Endothelial cell (in vitro differentiated cells): ENCODE measurements at regions not wholly inside any gene's neighbourhood (a gene's known extent, or its start where the extent isn't known, plus 50 kb on each side); places are given as distances from the start of the nearest gene placed in this dataset.
A peak's percentile ranks its signal among the peaks of the same experiment; 100 is the strongest.

Experiments
- DNase-seq: peaks from one replicate; pipeline ENCODE4 v3.0.0; 2021; ENCODE audit warnings: low spot score
- H3K27ac Mint-ChIP-seq: one replicate; pipeline ENCODE4 v1.8.0; 2021; ENCODE audit warnings: mixed read lengths, inconsistent platforms; ENCODE audit not compliant: unreplicated experiment
- H3K27me3 Mint-ChIP-seq: one replicate; pipeline ENCODE4 v1.8.0; 2021; ENCODE audit warnings: mild to moderate bottlenecking, moderate library complexity, mixed read lengths, inconsistent platforms; ENCODE audit not compliant: unreplicated experiment
- H3K36me3 Mint-ChIP-seq: one replicate; pipeline ENCODE4 v1.8.0; 2021; ENCODE audit warnings: mild to moderate bottlenecking, low read depth, mixed read lengths, inconsistent platforms; ENCODE audit not compliant: unreplicated experiment
- H3K4me1 Mint-ChIP-seq: one replicate; pipeline ENCODE4 v1.8.0; 2021; ENCODE audit warnings: mild to moderate bottlenecking, mixed read lengths, inconsistent platforms; ENCODE audit not compliant: unreplicated experiment
- H3K4me3 Mint-ChIP-seq: one replicate; pipeline ENCODE4 v1.8.0; 2021; ENCODE audit warnings: mild to moderate bottlenecking, mixed read lengths, inconsistent platforms; ENCODE audit not compliant: unreplicated experiment
- H3K9me3 Mint-ChIP-seq: one replicate; pipeline ENCODE4 v1.8.0; 2021; ENCODE audit warnings: mixed read lengths, inconsistent platforms; ENCODE audit not compliant: unreplicated experiment
- CTCF ChIP-seq: fragments of 200-600 bp; sonication (generic); IDR thresholded peaks from one replicate; pipeline ENCODE4 v1.5.0; 2021; ENCODE audit warnings: antibody characterized with exemption; ENCODE audit not compliant: unreplicated experiment

- no peak overlapping the region for H3K4me3 Mint-ChIP-seq
- H3K27me3 Mint-ChIP-seq = no peaks in the 10 kb centered on the region
- peaks cover 4% of the 10 kb centered on the region for H3K36me3 Mint-ChIP-seq
- DNase-seq = peak; percentile 70
- no peaks in the 10 kb centered on the region for H3K9me3 Mint-ChIP-seq
- peak; percentile 43 for TF ChIP-seq CTCF
- H3K27ac Mint-ChIP-seq = no peak overlapping the region
- no peaks in the 10 kb centered on the region for H3K4me1 Mint-ChIP-seq
Observed at GRCh38 chr6:10465629-10466499, 51.0 kb upstream of the TFAP2A start.
